ENCODE measurements at regions not wholly inside any gene's neighbourhood (a gene's known extent, or its start where the extent isn't known, plus 50 kb on each side); places are given as distances from the start of the nearest gene placed in this dataset.
"Not testable (repeated sequence)": the region's sequence is repeated elsewhere in the genome, so short reads cannot be mapped to it uniquely, and the experiment has no call there.

DNA sequence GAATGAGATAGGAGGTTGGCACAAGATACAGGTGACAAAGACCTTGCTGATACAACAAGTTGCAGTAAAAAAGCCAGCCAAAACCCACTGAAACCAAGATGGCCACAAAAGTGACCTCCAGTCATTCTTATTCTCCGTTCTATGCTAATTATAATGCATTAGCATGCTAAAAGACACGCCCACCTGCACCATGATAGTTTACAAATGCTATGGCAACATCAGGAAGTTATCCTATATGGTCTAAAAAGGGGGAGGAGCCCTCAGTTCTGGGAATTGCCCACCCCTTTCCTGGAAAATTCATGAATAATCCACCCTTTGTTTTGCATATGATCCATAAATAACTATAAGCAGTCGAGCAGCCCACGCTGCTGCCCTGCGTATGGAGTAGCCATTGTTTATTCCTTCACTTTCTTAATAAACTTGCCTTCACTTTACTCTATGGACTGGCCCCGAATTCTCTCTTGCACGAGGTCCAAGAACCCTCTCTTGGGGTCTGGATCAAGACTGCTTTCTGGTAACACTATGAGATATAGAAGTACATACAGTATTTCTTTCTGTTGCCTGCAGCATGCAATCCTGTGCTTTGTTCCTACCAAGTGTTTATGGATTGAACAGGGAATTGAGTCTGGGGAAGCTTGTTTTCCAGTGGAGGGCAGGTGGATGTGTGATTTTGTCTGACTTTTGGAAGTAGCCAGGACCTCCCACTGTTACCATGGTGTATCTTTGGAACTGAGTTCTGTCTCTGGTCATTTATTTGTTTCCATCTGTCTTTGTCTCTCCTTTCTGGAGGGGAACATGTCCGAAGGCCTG, 72.0 kb upstream of the TGM3 start:
- ChIA-PET CTCF (no interaction called here), POLR2A (ENCODE audit: low non-redundant PET) (no interaction called here)
- TF ChIP-seq, protein P1, sequence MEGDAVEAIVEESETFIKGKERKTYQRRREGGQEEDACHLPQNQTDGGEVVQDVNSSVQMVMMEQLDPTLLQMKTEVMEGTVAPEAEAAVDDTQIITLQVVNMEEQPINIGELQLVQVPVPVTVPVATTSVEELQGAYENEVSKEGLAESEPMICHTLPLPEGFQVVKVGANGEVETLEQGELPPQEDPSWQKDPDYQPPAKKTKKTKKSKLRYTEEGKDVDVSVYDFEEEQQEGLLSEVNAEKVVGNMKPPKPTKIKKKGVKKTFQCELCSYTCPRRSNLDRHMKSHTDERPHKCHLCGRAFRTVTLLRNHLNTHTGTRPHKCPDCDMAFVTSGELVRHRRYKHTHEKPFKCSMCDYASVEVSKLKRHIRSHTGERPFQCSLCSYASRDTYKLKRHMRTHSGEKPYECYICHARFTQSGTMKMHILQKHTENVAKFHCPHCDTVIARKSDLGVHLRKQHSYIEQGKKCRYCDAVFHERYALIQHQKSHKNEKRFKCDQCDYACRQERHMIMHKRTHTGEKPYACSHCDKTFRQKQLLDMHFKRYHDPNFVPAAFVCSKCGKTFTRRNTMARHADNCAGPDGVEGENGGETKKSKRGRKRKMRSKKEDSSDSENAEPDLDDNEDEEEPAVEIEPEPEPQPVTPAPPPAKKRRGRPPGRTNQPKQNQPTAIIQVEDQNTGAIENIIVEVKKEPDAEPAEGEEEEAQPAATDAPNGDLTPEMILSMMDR (conservative IDR thresholded peaks at IDR 0.05; ENCODE audit: low read depth) = no peak
- H3K27ac ChIP-seq = no peak overlapping the region
- DNase-seq (ENCODE audit: low spot score) = no peak

DNA sequence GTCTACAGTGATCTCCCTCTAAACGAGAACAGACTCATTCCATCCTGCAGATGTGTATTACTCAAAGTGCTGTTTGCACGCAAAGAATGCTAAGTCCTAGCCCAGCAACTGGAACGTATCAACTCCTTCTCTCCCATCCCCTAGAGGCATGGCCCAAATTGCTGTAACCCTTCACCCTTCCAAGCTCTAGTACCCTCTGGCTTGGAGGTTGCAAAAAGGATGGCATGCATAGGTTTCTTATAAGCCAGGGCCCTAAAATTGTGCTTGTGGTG, 71.5 kb upstream of the TGM3 start:
- no peak overlapping the region for H3K27ac ChIP-seq
- CTCF ChIA-PET = interaction anchor here (0.8 to 1.0 kb wide), 2 partner anchors 13 to 17 kb away, joined by 3 to 5 read pairs; no protein-coding TSS in a partner anchor
- TF ChIP-seq, protein P1 (conservative IDR thresholded peaks at IDR 0.05; ENCODE audit: low read depth) = no peak
- no peak for DNase-seq (ENCODE audit: low spot score)
- POLR2A ChIA-PET (ENCODE audit: low non-redundant PET) = no interaction called here

DNA sequence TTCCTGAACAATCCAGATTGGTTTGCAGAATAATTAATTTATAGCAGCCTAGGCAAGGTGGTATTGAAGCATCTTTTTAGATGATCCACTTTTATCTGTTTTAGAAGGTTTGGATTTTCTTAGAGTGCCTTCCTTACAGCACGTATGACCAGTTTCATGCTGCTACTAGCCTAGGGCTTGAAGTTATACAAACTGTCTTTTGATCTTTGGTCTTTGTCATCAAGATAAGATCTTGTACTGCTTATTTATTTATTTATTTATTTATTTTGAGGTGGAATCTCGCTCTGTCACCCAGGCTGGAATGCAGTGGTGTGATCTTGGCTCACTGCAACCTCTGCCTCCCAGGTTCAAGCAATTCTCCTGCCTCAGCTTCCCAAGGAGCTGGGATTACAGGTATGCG, 68.5 kb upstream of the TGM3 start:
- CTCF ChIA-PET; POLR2A ChIA-PET (ENCODE audit: low non-redundant PET); DNase-seq (ENCODE audit: low spot score); H3K27ac ChIP-seq: not testable (repeated sequence)

DNA sequence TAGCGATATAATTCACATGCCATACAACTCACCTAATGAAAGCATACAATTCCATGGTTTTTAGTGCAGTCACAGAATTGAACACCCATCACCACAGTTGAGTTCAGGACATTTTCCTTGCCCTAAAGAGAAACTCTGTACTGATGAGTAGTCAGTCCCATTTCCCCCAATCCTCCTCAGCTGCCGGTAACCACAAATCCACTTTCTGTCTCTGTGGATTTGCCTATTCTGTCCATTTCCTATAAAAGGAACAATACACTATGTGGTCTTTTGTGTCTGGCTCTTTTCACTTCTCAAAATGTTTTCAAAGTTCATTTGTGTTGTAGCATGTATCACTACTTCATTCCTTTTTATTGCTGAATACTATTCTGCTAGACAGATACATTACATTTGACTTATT, 67.9 kb upstream of the TGM3 start:
- TF ChIP-seq, protein P1 (conservative IDR thresholded peaks at IDR 0.05; ENCODE audit: low read depth) = no peak
- no peak overlapping the region for H3K27ac ChIP-seq
- ChIA-PET POLR2A (ENCODE audit: low non-redundant PET) (no interaction called here), CTCF (no interaction called here)
- DNase-seq (ENCODE audit: low spot score) = no peak

DNA sequence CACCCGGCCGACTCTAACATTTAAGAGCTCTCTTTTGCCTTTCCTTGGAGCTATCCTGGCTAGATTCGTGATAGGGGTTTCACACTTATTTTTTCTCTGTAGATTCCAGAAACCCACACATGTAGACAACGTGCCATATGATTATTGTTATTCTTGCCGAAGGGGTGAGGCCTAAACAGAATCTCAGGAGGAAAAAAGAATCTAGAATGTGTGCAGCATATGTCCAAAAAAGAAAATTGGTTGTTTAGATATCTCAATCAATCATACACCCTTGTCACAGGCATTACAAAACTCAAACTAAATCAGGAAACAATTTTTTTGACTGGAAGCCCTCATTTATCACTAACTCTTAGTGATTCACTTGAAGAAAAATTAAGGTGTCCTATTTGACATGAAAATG, 66.9 kb upstream of the TGM3 start:
- no peak for DNase-seq (ENCODE audit: low spot score)
- H3K27ac ChIP-seq = no peak overlapping the region
- ChIA-PET POLR2A (ENCODE audit: low non-redundant PET) (no interaction called here), CTCF (interaction anchor here (0.6 to 0.7 kb wide), 2 partner anchors 125 to 1475 kb away, joined by 3 to 4 read pairs; no protein-coding TSS in a partner anchor)
- TF ChIP-seq, protein P1 (conservative IDR thresholded peaks at IDR 0.05; ENCODE audit: low read depth) = no peak

DNA sequence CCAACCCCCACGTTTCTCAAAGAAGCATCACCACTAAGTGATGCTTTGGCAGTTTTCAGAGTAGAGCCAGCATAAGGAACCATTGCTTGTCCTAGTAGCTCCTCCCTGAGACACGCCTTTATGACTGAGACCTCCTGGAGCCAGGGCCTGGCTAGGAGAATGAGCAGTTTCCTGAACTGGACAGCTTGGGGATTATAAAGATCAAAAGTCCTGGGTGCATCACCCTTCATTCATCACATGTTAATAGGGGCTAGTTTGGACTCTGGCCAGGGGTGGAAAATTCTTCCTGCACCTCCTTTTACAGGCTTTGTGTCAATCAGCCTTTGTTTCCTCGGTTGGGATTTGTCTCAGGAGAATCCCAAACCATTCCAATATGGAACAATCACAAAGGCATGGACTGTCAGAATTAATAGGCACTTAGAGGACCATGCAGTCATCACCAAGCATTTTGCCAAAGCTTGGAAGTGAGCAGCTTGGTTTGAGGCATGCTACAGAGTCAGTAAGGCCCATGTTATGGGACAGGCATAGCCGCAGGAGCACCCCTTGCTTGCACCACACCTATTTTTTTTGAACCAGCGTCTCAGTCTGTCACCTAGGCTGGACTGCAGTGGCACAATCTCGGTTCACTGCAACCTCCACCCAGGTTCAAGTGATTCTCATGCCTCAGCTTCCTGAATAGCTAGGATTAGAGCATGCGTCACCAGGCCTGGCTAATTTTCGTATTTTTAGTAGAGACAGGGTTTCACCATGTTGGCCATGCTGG, 64.9 kb upstream of the TGM3 start:
- TF ChIP-seq, protein P1 (conservative IDR thresholded peaks at IDR 0.05; ENCODE audit: low read depth) = no peak
- CTCF ChIA-PET = interaction anchor here (1.1 kb wide), 1 partner anchor 45 kb away, joined by 3 read pairs; no protein-coding TSS in a partner anchor
- H3K27ac ChIP-seq = no peak overlapping the region
- DNase-seq (ENCODE audit: low spot score) = no peak
- POLR2A ChIA-PET (ENCODE audit: low non-redundant PET) = no interaction called here

DNA sequence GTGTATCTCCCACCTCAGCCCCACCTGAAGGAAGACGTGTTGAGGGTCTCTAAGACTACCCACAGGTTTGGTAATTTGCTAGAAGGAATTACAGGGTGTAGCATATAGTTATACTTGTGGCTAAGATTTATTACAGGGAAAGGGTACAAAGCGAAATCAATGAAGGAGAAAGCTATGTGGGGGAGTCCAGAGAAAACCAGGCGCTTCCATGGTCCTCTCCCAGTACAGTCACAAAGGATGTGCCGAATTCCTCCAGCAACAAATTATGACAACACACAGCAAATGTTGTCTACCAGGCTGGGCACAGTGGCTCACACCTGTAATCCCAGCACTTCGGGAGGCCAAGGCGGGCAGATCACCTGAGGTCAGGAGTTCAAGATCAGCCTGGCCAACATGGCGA, 64.1 kb upstream of the TGM3 start:
- ChIA-PET POLR2A (ENCODE audit: low non-redundant PET) (no interaction called here), CTCF (no interaction called here)
- DNase-seq (ENCODE audit: low spot score) = no peak
- H3K27ac ChIP-seq = no peak overlapping the region
- TF ChIP-seq, protein P1 (conservative IDR thresholded peaks at IDR 0.05; ENCODE audit: low read depth) = no peak
